ENCODE measurements at regions not wholly inside any gene's neighbourhood (a gene's known extent, or its start where the extent isn't known, plus 50 kb on each side); places are given as distances from the start of the nearest gene placed in this dataset.

- Mint-ChIP-seq H3K36me3 (ENCODE audit: unreplicated experiment) (no peaks in the 10 kb centered on the region), H3K9me3 (ENCODE audit: unreplicated experiment) (no peaks in the 10 kb centered on the region), H3K27ac (ENCODE audit: unreplicated experiment) (no peak overlapping the region), H3K27me3 (ENCODE audit: unreplicated experiment) (no peaks in the 10 kb centered on the region), H3K4me1 (ENCODE audit: low read depth, unreplicated experiment) (peaks cover 9% of the 10 kb centered on the region), H3K4me3 (ENCODE audit: unreplicated experiment) (no peak overlapping the region)
- DNase-seq = no peak
- TF ChIP-seq CTCF (IDR thresholded peaks at IDR 0.05; ENCODE audit: partially characterized antibody, unreplicated experiment) = no peak
Observed at GRCh38 chr3:144343777-144344176, 372.2 kb downstream of the DIPK2A start.

- Mint-ChIP-seq H3K27me3 (ENCODE audit: unreplicated experiment) (no peaks in the 10 kb centered on the region), H3K9me3 (ENCODE audit: unreplicated experiment) (no peaks in the 10 kb centered on the region), H3K27ac (ENCODE audit: unreplicated experiment) (no peak overlapping the region), H3K36me3 (ENCODE audit: unreplicated experiment) (no peaks in the 10 kb centered on the region), H3K4me3 (ENCODE audit: unreplicated experiment) (no peak overlapping the region), H3K4me1 (ENCODE audit: low read depth, unreplicated experiment) (peaks cover 7% of the 10 kb centered on the region)
- no peak for DNase-seq
- no peak for TF ChIP-seq CTCF (IDR thresholded peaks at IDR 0.05; ENCODE audit: partially characterized antibody, unreplicated experiment)
Observed at GRCh38 chr3:144344925-144345548, 373.4 kb downstream of the DIPK2A start.

GRCh38 chr3:144350125-144350524, 378.5 kb downstream of the DIPK2A start:
- Mint-ChIP-seq H3K4me1 (ENCODE audit: low read depth, unreplicated experiment) (no peaks in the 10 kb centered on the region), H3K36me3 (ENCODE audit: unreplicated experiment) (no peaks in the 10 kb centered on the region), H3K9me3 (ENCODE audit: unreplicated experiment) (no peaks in the 10 kb centered on the region), H3K27me3 (ENCODE audit: unreplicated experiment) (no peaks in the 10 kb centered on the region), H3K27ac (ENCODE audit: unreplicated experiment) (no peak overlapping the region), H3K4me3 (ENCODE audit: unreplicated experiment) (no peak overlapping the region)
- no peak for DNase-seq
- no peak for TF ChIP-seq CTCF (IDR thresholded peaks at IDR 0.05; ENCODE audit: partially characterized antibody, unreplicated experiment)

DNA sequence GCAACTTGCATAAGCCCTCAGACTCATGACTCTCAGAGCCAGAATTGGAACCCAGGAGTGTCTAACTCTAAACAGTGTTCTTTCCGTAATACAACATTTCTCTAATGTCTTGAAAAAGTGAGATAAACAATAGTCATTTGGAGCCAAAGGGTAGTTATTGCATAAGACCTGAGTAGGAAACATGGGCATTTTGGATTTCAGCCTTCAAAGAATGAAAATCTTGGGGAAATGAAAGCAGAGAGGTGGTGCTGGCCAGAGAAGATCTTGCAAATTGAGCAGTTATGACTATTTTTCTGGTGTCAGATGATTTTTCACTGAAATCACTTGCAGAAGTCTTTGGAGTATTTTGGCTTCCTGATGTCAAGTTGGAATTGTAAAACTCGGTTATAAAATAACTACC, 379.4 kb downstream of the DIPK2A start:
- no peaks in the 10 kb centered on the region for H3K27me3 Mint-ChIP-seq (ENCODE audit: unreplicated experiment)
- no peaks in the 10 kb centered on the region for H3K36me3 Mint-ChIP-seq (ENCODE audit: unreplicated experiment)
- TF ChIP-seq CTCF (IDR thresholded peaks at IDR 0.05; ENCODE audit: partially characterized antibody, unreplicated experiment) = no peak
- DNase-seq = no peak
- no peak overlapping the region for H3K4me3 Mint-ChIP-seq (ENCODE audit: unreplicated experiment)
- H3K9me3 Mint-ChIP-seq (ENCODE audit: unreplicated experiment) = no peaks in the 10 kb centered on the region
- H3K4me1 Mint-ChIP-seq (ENCODE audit: low read depth, unreplicated experiment) = no peaks in the 10 kb centered on the region
- H3K27ac Mint-ChIP-seq (ENCODE audit: unreplicated experiment) = no peak overlapping the region

DNA sequence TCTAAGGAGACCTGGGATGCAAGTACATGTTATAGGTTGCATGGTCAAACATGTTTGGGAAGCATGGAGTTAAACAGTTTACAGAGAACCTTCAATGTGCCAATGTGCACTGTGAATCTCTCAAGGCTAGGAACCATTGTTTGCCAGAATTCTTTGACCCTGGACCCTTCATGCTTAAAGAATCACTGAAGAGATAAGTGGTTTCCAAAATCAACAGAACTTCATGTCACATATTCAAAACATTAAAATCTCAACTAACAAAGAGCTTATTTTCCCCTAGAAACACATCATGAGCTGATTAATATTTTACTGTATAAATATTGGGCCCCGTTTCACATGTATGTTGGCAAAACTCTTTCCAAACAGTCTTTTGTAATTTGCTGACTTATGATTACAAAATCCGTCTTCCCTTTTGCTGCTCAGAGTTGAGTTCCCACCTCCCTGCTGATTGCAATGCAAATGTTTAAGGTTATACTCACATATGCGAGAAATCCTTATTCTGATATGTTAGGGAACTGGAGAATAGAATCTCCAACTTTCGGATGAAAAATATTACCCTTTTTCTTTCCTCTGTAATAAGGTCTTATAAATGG, 380.2 kb downstream of the DIPK2A start:
- DNase-seq = no peak
- TF ChIP-seq CTCF (IDR thresholded peaks at IDR 0.05; ENCODE audit: partially characterized antibody, unreplicated experiment) = no peak
- Mint-ChIP-seq H3K27ac (ENCODE audit: unreplicated experiment) (no peak overlapping the region), H3K36me3 (ENCODE audit: unreplicated experiment) (no peaks in the 10 kb centered on the region), H3K27me3 (ENCODE audit: unreplicated experiment) (no peaks in the 10 kb centered on the region), H3K9me3 (ENCODE audit: unreplicated experiment) (no peaks in the 10 kb centered on the region), H3K4me1 (ENCODE audit: low read depth, unreplicated experiment) (no peaks in the 10 kb centered on the region), H3K4me3 (ENCODE audit: unreplicated experiment) (no peak overlapping the region)

All from glutamatergic neuron (in vitro differentiated cells).